ENCODE measurements at regions not wholly inside any gene's neighbourhood (a gene's known extent, or its start where the extent isn't known, plus 50 kb on each side); places are given as distances from the start of the nearest gene placed in this dataset.
"Not testable (repeated sequence)": the region's sequence is repeated elsewhere in the genome, so short reads cannot be mapped to it uniquely, and the experiment has no call there.

DNA sequence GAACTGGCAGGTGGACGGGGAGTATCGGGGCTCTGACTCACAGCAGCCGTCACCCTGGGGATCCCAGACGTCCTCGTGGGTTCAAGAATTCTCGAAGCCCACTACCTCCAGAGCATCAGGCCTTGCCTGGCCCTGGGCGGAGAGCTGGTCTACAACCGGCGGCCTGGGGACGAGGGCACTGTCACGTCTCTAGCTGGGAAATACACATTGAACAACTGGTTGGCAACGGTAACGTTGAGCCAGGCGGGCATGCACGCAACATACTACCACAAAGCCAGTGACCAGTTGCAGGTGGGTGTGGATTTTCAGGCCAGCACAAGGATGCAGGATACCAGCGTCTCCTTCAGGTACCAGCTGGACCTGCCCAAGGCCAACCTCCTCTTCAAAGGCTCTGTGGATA is 166.5 kb downstream of the POTEG start:
- DNase-seq (ENCODE audit: low spot score), result not testable (repeated sequence)

DNA sequence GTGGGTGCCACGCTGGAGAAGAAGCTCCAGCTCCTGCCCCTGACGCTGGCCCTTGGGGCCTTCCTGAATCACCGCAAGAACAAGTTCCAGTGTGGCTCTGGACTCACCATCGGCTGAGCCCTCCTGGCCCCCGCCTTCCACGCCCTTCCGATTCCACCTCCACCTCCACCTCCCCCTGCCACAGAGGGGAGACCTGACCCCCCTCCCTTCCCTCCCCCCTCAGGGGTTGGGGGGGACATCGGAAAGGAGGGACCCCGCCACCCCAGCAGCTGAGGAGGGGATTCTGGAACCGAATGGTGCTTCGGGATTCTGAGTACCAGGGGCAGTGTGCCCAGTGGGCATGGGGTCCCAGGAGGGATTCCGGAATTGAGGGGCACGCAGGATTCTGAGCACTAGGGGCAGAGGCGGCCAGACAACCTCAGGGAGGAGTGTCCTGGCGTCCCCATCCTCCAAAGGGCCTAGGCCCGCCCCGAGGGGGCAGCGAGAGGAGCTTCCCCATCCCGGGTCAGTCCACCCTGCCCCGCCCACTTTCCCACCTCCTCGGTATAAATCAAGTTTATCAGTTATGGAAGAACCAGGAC is 166.0 kb downstream of the POTEG start:
- not testable (repeated sequence) for DNase-seq (ENCODE audit: low spot score)

DNA sequence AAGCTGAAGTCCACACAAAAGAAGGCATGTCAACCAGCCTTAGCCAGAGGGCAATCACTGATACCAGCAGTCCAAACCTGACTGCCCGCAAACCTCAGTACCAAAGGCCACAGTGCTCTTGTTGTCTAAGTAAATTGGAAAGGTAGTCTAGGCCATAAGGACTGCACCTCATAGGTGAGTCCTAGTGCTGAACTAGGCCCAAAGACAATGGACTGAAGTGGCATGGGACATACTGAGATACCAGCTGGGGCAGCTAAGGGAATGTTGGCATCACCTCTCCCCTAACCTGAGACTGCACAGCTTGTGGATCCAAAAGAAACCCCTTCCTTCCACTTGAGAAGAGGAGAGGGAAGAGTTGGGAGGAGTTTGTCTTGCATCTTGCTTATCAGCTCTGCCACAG is 161.9 kb downstream of the POTEG start:
- DNase-seq (ENCODE audit: low spot score), result not testable (repeated sequence)

DNA sequence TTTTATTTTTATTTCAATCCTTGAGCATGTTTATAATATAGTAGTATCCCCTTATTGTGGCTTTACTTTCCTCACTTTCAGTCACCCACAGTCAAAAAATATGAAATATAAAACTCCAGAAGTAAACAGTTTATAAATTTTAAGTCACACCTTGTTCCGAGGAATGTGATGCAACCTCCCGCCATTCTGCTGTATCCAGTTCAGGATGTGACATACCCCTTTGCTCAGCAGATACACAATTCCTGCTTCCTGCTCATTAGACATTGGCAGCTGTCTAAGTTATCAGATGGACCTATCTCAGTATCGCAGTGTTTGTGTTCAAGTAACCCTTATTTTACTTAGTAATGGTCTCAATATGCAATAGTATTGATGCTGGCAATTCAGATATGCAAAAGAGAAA is 144.5 kb downstream of the POTEG start:
- DNase-seq (ENCODE audit: low spot score), result not testable (repeated sequence)

DNA sequence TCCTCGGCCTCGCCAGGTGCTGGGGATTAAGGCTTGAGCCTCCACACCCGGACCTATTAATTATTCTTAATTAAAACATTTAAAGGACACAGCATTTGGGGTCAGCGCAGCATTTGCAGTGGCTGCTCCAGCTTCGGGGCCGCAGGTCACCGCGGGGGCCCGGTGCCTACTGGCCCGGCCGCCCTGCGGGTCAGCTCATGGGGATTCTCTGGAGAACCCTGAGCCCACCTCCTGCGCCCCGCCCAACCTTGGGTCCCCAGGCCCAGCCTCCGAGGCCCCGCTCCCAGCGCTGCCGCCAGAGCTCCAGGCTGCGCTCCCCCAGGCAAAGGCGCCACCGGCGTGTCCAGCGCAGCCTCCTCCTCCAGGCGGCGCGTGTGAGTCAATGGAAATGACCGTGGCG is 133.9 kb downstream of the POTEG start:
- DNase-seq (ENCODE audit: low spot score), result not testable (repeated sequence)

DNA sequence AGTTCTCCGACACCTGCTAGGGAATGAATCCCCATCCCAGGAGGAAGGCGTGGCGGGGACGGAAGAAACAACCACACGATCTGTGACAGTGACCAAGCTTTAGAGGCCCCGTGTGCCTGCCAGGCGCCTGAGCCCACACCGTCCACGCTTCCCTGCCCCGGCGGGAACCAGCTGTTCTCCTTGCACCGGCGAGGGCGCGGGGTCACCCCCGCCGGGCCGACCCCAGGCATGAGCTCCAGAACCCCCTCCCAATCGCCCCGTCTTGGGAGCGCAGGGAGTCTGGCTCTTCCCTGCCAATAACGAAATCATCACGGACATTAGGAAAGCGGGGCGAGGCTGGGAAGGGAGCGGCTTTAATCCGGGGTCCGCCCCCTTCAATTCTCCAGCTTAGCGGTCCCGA is 133.3 kb downstream of the POTEG start:
- not testable (repeated sequence) for DNase-seq (ENCODE audit: low spot score)

DNA sequence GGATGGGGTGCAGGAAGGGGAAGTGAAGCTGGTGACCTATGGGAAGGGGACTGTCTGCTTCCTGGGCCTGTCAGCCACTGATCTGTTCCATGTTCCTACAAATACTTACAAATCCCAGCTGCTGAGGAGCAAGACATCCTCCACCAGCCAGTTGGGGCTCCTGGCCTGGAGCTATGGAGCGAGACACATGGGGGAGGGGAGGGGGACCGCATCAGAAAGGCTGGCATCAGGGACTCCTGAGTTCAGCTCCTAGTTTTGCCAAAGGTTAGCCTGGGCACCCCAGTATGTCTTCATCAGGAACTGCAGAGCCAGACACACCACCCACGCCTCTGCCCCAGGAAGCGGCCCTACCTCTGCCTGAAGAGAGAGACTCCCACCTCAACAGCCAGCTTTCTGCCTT is 130.3 kb downstream of the POTEG start:
- DNase-seq (ENCODE audit: low spot score), result not testable (repeated sequence)

DNA sequence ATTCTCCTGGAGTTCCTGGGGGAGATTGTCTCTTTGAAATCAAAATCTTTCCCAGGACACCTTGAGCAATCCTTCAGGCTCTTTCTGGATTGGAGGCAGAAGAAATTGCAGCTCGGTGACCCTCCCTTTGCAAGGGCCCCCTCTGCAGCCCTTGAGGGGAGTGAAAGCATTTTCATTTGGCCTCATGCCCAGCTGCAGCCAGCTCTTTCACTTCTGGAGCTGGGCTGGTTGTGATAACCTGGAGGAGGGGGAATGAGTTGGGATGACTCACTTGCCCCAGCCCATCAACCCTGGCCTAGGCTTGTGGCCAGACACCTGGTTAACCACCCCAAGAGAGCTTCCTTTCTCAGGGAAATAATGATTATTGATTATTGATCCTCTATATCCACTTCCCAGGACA is 129.7 kb downstream of the POTEG start:
- DNase-seq (ENCODE audit: low spot score), result not testable (repeated sequence)

DNA sequence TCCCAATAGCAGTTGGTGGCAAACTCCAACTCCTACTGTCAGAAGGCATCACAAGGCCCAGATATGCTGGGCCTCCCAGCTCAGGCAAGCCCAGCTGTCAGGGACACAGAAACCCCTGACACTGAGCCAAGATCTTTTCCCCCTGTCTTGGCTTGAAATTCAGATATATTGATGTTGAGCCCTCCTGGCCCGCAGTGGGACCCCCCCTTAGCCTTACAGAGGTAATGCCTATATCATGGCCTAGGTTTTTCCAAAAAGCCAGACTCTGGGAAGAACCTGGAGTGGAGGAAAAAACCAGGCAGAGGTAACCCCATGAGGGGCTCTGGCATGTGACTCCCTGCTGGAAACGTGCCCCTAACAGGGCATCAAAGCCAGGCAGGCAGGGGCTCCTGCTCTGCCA is 129.2 kb downstream of the POTEG start:
- not testable (repeated sequence) for DNase-seq (ENCODE audit: low spot score)

DNA sequence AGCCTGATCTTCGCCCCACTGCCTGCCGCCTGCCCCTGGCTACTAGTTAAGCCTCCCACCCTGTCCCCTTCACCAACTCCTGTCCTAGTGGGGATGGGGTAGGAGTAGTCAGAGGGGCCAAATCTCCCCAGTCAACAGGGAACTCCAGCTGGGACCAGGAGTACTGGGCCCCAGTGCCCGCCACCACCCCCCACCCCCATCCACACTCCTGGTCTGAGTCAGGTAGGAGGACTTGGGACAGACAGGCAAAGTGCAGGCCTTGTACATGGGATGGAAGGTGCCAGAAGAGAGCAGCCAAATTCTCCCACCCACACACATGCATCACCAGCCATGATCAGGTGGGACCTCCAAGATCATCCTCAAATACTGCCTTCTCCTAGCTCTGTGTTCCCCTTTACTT is 128.4 kb downstream of the POTEG start:
- DNase-seq (ENCODE audit: low spot score), result not testable (repeated sequence)

DNA sequence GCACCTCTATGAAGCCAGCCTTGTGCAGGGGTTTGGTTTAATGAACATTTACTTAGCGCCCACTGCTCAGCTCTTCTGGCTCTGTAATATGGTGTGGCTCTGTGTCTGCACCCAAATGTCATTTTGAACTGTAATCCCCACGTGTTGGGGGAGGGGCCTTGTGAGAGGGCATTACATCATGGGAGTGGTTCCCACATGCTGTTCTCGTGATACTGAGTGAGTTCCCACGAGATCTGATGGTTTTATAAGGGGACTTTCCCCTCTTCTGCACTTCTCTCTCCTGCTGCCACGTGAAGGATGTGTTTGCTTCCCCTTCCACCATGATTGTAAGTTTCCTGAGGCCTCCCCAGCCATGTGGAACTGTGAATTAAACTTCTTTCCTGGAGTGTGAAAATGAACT is 127.7 kb downstream of the POTEG start:
- not testable (repeated sequence) for DNase-seq (ENCODE audit: low spot score)

DNA sequence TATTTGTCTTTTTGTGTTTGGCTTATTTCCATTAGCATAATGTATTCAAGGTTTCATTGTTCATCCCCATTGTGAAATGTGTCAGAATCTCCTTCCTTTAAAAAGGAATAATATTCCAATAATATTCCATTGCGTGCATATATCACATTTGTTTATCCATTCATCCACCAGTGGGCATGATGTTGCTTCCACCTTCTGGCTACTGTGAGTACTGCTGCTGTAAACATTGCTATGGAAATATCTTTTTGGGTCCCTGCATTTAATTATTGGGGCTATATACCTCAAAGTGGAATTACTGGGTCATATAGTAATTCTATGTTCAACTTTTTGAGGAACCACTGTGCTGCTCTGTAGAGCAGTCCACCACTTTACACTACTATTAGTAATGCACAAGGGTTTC is 123.1 kb downstream of the POTEG start:
- DNase-seq (ENCODE audit: low spot score), result not testable (repeated sequence)

DNA sequence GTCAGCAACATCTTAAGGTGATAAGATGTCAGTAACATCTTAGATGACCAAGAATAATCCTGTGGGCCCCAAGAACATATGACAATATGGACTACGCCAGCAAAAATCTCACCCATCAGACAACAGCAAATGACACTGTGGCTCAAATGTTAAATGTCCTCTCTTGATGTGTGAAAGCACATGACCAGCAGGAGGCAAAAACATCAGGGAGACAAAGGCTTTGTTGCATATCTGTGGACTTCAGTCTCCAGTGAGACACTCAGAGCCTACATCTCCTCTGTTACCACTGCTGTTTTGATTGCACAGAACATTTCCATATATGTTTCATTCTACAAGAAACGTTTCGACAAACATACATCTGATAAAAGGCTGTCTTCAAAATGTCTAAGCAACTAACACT is 103.5 kb downstream of the POTEG start:
- not testable (repeated sequence) for DNase-seq (ENCODE audit: low spot score)

DNA sequence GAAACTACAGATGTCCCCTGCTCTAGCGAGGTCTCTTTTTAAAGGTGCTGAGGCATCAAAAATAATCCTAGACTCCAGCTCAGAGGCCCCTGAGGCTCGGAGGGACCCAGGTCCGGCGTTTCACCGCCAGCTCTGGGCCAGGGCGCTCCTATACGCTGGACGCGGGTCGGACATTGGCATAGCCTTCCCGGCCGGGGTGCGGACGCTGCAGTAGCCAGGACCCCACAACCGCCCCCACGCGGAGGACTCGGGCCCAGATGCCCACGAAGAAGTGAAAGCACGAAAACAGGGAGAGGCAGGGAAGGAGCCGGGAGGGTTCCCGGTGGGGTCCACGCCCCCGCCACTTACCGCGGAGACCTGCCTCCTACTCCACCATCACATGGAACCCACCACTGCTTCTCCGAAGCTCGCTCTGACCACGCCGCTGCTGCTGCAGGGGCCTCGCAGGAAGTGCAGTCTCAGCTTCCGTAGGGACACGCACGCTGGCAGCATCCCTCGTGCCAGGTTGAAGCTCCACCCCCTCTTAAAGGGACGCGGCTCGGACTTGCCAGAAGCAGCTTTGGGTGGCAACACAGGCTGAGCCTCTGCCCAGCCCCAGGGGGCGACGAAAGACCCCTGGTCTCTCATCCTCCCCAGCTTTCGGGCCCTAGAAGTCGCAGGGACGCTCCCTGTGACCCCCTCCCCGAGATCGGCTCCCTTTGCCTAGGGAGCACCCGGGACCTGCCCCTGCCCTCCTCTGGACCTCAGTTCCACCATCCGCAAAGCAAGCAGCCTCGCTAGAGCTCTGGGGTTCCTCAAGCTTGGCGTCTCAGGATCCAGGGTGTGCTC is 96.7 kb downstream of the POTEG start:
- DNase-seq (ENCODE audit: low spot score), result not testable (repeated sequence)

DNA sequence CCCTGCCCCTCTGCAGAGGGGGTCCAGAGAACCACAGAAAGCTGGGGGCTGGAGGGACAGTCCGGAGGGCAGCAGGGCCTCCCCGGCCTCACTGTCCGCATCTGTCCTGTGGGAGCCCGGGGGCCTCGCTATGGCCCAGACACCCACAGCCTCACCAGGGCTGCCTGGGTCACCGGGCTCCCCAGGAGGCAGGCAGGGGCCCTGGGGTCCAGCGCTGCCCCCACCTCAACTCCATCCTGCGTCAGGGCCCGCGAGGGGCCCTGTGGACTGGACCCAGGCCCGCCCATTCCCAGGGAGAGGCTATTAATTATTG is 96.1 kb downstream of the POTEG start:
- DNase-seq (ENCODE audit: low spot score), result not testable (repeated sequence)

DNA sequence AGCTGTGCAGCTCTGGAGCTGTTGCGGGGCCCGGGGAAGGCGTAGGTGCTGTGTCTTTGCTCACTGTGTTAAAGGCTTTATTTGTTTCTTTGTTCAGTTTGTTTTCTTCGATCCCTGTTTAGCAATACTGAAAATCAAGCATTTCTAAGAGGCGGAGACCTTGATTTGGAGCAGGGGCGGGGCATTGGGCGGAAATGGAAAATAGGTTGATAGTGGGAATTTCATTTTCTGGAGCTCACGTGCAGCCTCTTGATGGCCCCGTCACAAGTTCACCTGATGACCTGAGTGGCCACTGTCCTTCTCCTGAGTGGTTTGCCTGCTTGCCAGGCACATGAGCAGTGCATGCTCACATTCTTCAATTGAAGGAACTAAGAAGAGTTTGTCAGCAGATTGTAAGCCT is 93.2 kb downstream of the POTEG start:
- not testable (repeated sequence) for DNase-seq (ENCODE audit: low spot score)

DNA sequence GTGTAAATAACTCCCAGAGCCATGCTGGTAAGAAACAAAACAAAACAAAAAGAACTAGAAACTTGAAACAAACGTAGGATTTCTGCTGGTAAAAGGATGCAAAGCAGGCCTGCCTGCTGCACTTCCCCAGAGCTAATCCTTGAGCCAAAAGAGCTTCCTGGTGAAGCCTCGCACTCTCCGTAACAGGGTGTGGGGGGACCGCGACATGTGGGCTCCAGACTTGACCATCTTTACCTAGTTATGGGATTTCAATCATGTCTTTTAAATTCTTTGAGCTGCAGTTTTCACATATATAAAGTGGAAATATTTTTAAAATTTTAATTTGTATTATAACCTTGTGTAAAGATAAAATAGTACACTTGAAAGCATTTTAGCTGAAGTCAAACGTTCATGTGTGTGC is 92.5 kb downstream of the POTEG start:
- DNase-seq (ENCODE audit: low spot score), result not testable (repeated sequence)

DNA sequence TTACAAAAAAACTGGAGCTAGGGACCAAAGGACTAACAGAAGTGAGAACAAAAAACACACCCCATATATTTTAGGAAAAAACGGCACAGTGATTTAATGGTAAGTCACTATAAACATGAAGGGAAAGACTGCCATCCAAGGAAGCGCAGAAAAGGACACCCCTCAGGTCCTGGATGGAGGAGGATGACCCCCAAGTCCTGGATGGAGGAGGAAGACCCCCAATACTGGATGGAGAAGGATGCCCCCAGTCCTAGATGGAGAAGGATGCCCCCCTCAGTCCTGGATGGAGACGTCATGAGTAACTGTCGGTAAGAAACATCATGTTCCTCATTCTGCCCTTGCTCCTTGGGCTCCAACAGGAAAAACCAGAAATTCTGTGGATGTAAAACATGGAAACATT is 89.9 kb downstream of the POTEG start:
- DNase-seq (ENCODE audit: low spot score), result not testable (repeated sequence)

DNA sequence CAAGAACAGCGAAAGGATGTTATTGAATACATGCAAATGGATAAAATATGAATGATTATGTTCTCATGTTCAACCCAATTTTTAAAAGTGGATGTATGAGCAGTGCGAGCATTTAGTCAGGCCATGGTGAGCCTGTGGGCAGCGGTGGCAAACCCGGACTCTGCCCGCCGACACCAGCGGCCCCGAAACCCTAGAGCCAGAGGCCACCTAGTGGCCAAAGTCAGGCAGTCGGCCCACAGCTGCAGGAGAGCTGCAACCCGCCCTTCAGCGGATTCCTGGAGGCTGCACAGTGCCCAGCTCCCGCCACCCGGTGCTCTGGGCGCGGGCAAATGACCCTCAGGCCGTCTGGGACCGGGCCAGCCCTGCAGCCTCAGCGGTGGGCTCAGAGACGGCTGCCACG is 89.5 kb downstream of the POTEG start:
- DNase-seq (ENCODE audit: low spot score), result not testable (repeated sequence)

DNA sequence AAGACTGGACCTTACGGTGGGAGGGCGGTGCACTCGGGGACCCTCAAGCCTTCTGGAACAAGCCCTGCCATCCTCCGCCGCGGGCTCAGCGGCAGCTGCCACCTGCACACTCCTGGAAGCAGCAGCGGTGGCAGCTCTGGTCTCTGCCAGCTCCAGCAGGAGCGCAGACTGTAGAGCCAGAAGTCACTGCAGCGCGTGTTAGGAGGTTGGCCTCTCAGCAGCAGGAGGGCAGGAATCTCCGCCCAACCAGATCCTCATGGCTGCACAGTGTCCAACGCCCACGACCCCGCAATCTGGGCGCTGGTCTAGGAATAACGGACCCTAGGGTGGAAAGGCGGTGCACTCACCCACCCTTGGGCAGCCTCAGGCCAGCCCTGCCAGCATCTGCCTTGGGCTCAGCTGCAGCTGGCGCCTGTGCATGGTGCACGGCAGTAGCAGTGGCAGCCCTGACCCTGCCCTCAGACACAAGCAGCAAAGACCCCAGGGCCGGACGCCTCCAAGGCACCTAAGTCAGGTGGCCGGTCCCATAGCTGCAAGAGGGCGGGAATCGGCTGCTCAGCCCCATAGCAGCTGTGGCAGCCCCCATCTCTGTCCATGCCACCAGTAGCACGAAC is 88.7 kb downstream of the POTEG start:
- not testable (repeated sequence) for DNase-seq (ENCODE audit: low spot score)

DNA sequence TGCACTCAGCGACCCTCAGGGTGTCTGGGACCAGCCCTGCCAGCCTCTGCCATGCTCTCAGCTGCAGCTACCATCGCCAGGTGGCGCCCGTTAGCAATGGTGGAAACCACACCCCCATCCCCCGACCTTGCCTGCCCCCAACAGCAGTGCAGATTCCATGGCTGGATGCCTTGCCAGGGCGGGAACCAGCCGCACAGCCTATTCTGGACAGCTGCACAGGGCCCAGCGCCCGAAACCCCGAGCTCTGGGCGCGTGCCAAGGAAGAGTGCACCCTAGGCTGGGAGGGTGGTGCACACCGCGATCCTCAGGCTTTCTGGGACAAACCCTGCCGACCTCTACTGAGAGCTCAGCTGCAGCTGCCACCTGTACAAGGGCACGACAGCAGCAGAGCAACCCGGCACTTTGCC is 88.1 kb downstream of the POTEG start:
- DNase-seq (ENCODE audit: low spot score), result not testable (repeated sequence)

DNA sequence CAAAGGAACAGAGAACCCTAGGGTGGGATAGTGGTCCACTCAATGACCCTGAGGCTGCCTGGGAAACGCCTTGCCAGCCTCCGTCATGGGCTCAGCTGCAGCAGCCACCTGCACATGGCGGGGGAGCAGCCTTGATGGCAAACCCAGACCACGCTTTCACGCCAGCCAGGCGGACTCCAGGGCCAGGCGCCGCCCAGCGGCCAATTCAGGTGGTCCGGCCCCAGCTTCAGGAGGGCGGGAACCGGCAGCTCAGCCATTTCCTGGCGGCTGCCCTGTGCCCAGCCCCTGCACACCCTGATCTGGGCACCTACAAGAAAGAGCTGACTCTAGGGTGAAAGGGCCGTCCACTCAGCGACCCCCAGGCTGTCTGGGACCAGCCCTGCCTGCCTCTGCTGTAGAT is 87.5 kb downstream of the POTEG start:
- DNase-seq (ENCODE audit: low spot score), result not testable (repeated sequence)

DNA sequence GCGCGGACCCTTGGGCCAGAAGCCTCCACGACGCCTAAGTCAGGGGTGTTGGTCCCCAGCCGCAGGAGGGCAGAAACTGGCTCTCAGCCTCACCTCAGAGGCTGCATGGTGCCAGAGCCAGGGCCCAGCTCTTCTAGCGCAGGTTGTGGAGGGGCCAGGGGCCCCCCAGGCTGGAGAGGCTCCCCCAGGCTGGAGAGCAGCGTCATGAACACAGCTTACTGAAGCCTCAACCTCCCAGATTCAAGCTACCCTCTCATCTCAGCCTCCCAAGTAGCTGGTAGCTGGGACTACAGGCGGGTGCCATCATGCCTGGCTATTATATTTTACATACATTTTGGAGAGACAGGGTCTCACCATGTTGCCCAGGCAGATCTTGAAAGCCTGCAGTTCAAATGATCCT is 87.0 kb downstream of the POTEG start:
- not testable (repeated sequence) for DNase-seq (ENCODE audit: low spot score)
